ENCODE measurements at regions not wholly inside any gene's neighbourhood (a gene's known extent, or its start where the extent isn't known, plus 50 kb on each side); places are given as distances from the start of the nearest gene placed in this dataset.

DNA sequence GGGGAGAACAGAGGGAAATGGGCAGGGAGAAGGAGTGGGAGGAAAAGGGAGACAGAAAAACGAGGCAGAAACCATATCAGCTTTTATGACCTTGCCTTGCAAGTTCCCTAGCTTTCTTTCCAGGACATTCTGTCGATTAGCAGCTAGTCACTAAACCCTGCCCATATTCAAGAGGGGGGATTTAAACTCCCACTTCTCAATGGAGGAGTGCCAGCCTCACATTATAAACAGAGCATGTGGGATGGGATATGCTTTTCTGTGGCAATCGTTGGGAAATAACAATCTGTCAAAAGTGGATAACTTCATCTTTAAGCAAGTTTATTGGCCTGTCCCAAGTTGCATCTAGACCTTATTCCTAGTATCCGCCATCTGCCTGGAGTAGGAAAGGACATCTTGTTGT is 57.0 kb upstream of the TMEM170B start:
- no peak for TF ChIP-seq POLR2A (IDR thresholded peaks at IDR 0.05)
- no peak for TF ChIP-seq CTCF (IDR thresholded peaks at IDR 0.05)
- intact Hi-C loops (cut with DNase I; ENCODE audit: low total_unique reads): no loop called here
- DNase-seq (ENCODE audit: low spot score in 2 of 2): no peak
- 58 to 60% methylated on average over 4 of the region's 4 CpGs for WGBS, 2 donors
- H3K4me3 ChIP-seq (ENCODE audit: low read depth, poor library complexity, severe bottlenecking): no peak overlapping the region

GRCh38 chr6:11479296-11479695 is 58.3 kb upstream of the TMEM170B start:
- no peak for DNase-seq (ENCODE audit: low spot score in 2 of 2)
- 89 to 92% methylated on average over 1 of the region's 1 CpG for WGBS, 2 donors
- intact Hi-C loops (cut with DNase I; ENCODE audit: low total_unique reads): no loop called here
- H3K4me3 ChIP-seq (ENCODE audit: low read depth, poor library complexity, severe bottlenecking): no peak overlapping the region
- TF ChIP-seq POLR2A (IDR thresholded peaks at IDR 0.05) (no peak), CTCF (IDR thresholded peaks at IDR 0.05) (no peak)

- 80 to 84% methylated on average over 7 of the region's 7 CpGs for WGBS, 2 donors
Observed at GRCh38 chr6:11478586-11478985, 59.0 kb upstream of the TMEM170B start.

DNA sequence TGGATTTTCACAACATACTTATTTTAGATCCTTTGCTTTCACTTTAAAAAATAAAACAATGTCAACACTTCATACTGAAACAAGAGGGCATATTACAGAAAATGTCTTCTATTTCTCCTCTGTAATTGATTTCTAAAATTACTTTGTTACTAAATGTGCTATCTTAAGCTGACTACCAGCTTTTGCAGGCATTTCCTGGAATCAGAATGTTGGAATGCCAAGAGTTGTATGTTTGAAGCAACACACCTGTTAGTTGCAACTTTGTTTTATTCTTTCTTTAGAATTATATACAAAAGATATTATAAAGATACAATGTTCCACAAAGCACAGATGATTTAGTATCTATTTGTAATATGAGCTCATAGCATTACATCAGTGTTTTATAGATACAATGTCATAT is 62.5 kb upstream of the TMEM170B start:
- no peak overlapping the region for H3K4me3 ChIP-seq (ENCODE audit: low read depth, poor library complexity, severe bottlenecking)
- DNase-seq (ENCODE audit: low spot score in 2 of 2): no peak
- no peak for TF ChIP-seq POLR2A (IDR thresholded peaks at IDR 0.05)
- TF ChIP-seq CTCF (IDR thresholded peaks at IDR 0.05): no peak
- intact Hi-C loops (cut with DNase I; ENCODE audit: low total_unique reads): no loop called here

More at GRCh38 chr6:11478586-11478985, 59.0 kb upstream of the TMEM170B start:
- TF ChIP-seq POLR2A (IDR thresholded peaks at IDR 0.05) (no peak), CTCF (IDR thresholded peaks at IDR 0.05) (no peak)
- DNase-seq (ENCODE audit: low spot score in 2 of 2): no peak
- H3K4me3 ChIP-seq (ENCODE audit: low read depth, poor library complexity, severe bottlenecking): no peak overlapping the region
- intact Hi-C loops (cut with DNase I; ENCODE audit: low total_unique reads): no loop called here

DNA sequence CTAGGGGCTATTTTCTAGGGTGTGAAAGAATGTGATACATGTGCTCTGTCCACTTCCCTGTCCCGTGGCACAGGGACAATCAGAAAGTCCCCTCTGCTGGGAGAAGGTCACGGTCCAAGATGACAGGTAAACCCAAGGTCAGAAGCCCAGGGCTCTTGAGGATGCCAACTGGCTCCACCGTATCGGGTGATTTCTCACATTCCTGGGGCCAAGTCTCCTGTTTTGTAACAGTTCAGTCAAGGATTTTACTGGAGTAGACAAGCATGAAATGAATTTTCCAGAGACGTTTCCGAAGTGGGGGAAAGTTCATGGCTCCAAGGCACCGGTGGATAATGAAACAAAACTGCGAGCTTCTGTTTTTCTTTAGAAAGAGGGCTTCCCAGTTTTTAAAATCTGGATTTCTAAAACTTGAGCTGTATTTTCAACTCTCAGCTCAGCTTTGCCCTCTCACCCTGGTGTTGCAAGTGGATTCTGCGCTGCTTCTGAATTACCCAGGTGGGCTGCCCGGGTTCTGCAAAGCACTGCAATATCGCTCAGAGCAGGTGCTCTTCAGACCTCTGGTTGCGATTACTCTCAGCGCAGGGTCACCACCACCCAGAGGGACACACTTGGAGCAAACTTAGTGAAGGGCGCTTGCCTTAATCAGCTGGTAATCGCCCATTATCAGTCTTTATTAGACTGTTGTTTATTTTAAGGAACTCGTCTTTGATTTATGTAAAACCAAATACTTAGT is 64.4 kb upstream of the TMEM170B start:
- intact Hi-C loops (cut with DNase I; ENCODE audit: low total_unique reads): no loop called here
- 62% methylated on average over 16 of the region's 16 CpGs for WGBS, 2 donors
- no peak for DNase-seq (ENCODE audit: low spot score in 2 of 2)
- H3K4me3 ChIP-seq (ENCODE audit: low read depth, poor library complexity, severe bottlenecking): no peak overlapping the region
- TF ChIP-seq CTCF (IDR thresholded peaks at IDR 0.05) (no peak), POLR2A (IDR thresholded peaks at IDR 0.05) (no peak)

DNA sequence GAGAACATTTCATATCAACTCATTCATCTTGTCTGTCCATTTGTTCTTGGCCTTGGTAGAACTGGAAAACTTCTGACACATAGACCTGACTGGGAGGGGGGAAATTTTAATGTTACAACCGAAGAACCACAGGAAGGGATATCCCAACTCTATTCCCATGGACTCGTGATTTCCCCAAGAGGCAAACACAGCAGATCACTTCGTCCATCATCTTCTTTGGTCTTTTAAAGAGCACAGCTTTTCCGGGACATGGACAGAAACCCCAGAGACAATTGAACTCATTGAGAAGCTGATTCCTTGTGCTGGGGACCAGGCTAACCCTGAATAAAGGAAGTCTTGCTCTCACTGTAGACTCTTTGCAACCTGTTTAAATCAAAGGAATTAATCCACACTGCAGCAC is 66.3 kb upstream of the TMEM170B start:
- 91 to 92% methylated on average over 4 of the region's 4 CpGs for WGBS, 2 donors
- no peak for TF ChIP-seq CTCF (IDR thresholded peaks at IDR 0.05)
- H3K4me3 ChIP-seq (ENCODE audit: low read depth, poor library complexity, severe bottlenecking): no peak overlapping the region
- intact Hi-C loops (cut with DNase I; ENCODE audit: low total_unique reads): no loop called here
- no peak for DNase-seq (ENCODE audit: low spot score in 2 of 2)

All from lower leg skin (tissue), 4 donors.